ENCODE measurements at regions not wholly inside any gene's neighbourhood (a gene's known extent, or its start where the extent isn't known, plus 50 kb on each side); places are given as distances from the start of the nearest gene placed in this dataset.
"Not testable (repeated sequence)": the region's sequence is repeated elsewhere in the genome, so short reads cannot be mapped to it uniquely, and the experiment has no call there.

GRCh38 chr15:84544586-84544985 lies 56.2 kb upstream of the ZSCAN2 start:
- TF ChIP-seq POLR2A (IDR thresholded peaks at IDR 0.05; ENCODE audit: low read length); GATA1 (IDR thresholded peaks at IDR 0.05; ENCODE audit: low read depth, low read length): not testable (repeated sequence)

All from erythroblast (primary cell).